ENCODE measurements at regions not wholly inside any gene's neighbourhood (a gene's known extent, or its start where the extent isn't known, plus 50 kb on each side); places are given as distances from the start of the nearest gene placed in this dataset.

GRCh38 chr5:133664422-133664821, 52.1 kb upstream of the FSTL4 start:
- H3K4me2 ChIP-seq (ENCODE audit: low read length): no peak overlapping the region
- no peak for TF ChIP-seq EZH2phosphoT487 (IDR thresholded peaks at IDR 0.05; ENCODE audit: borderline replicate concordance, low read length)
- no peak for TF ChIP-seq CTCF (IDR thresholded peaks at IDR 0.05; ENCODE audit: low read depth, low read length, poor library complexity, severe bottlenecking)
- no peaks in the 10 kb centered on the region for H3K9me3 ChIP-seq (ENCODE audit: control insufficient read depth, insufficient read depth, low read length)
- peaks cover 10% of the 10 kb centered on the region for H3K4me1 ChIP-seq (ENCODE audit: control insufficient read depth, low read length)
- H3K9me2 ChIP-seq (replicated peaks; ENCODE audit: control insufficient read depth, low read length): no peaks in the 10 kb centered on the region
- no peak overlapping the region for H3K27ac ChIP-seq (ENCODE audit: low read depth, low read length)
- H3K79me2 ChIP-seq (ENCODE audit: control insufficient read depth, low read length): no peaks in the 10 kb centered on the region
- H3K4me3 ChIP-seq (ENCODE audit: low read length): no peak overlapping the region
- no peaks in the 10 kb centered on the region for H3K27me3 ChIP-seq (ENCODE audit: control insufficient read depth, low read length)
- no peaks in the 10 kb centered on the region for H3K36me3 ChIP-seq (ENCODE audit: control insufficient read depth, low read length)
- H4K20me1 ChIP-seq (ENCODE audit: control insufficient read depth, insufficient read depth, low read depth, low read length): no peaks in the 10 kb centered on the region
- no peaks in the 10 kb centered on the region for H3F3A ChIP-seq (ENCODE audit: control insufficient read depth, insufficient read depth)

- Histone ChIP-seq H3F3A (ENCODE audit: control insufficient read depth, insufficient read depth) (no peaks in the 10 kb centered on the region), H3K9me2 (replicated peaks; ENCODE audit: control insufficient read depth, low read length) (no peaks in the 10 kb centered on the region), H3K79me2 (ENCODE audit: control insufficient read depth, low read length) (no peaks in the 10 kb centered on the region), H3K27me3 (ENCODE audit: control insufficient read depth, low read length) (no peaks in the 10 kb centered on the region), H4K20me1 (ENCODE audit: control insufficient read depth, insufficient read depth, low read depth, low read length) (no peaks in the 10 kb centered on the region), H3K9me3 (ENCODE audit: control insufficient read depth, insufficient read depth, low read length) (no peaks in the 10 kb centered on the region), H3K27ac (ENCODE audit: low read depth, low read length) (no peak overlapping the region), H3K4me2 (ENCODE audit: low read length) (no peak overlapping the region), H3K36me3 (ENCODE audit: control insufficient read depth, low read length) (no peaks in the 10 kb centered on the region), H3K4me1 (ENCODE audit: control insufficient read depth, low read length) (peaks cover 18% of the 10 kb centered on the region), H3K4me3 (ENCODE audit: low read length) (no peak overlapping the region)
- TF ChIP-seq CTCF (IDR thresholded peaks at IDR 0.05; ENCODE audit: low read depth, low read length, poor library complexity, severe bottlenecking) (no peak), EZH2phosphoT487 (IDR thresholded peaks at IDR 0.05; ENCODE audit: borderline replicate concordance, low read length) (no peak)
Measured at GRCh38 chr5:133663397-133664054, 51.2 kb upstream of the FSTL4 start.

- H3K79me2 ChIP-seq (ENCODE audit: control insufficient read depth, low read length): no peaks in the 10 kb centered on the region
- H3K27me3 ChIP-seq (ENCODE audit: control insufficient read depth, low read length): no peaks in the 10 kb centered on the region
- no peaks in the 10 kb centered on the region for H3K36me3 ChIP-seq (ENCODE audit: control insufficient read depth, low read length)
- H3K4me1 ChIP-seq (ENCODE audit: control insufficient read depth, low read length): peaks cover 28% of the 10 kb centered on the region
- H3F3A ChIP-seq (ENCODE audit: control insufficient read depth, insufficient read depth): peaks cover 4% of the 10 kb centered on the region; the same call in 1 of the 2 replicates
- no peaks in the 10 kb centered on the region for H3K9me2 ChIP-seq (replicated peaks; ENCODE audit: control insufficient read depth, low read length)
- TF ChIP-seq EZH2phosphoT487 (IDR thresholded peaks at IDR 0.05; ENCODE audit: borderline replicate concordance, low read length) (no peak), CTCF (IDR thresholded peaks at IDR 0.05; ENCODE audit: low read depth, low read length, poor library complexity, severe bottlenecking) (no peak)
- H4K20me1 ChIP-seq (ENCODE audit: control insufficient read depth, insufficient read depth, low read depth, low read length): no peaks in the 10 kb centered on the region
- H3K4me3 ChIP-seq (ENCODE audit: low read length): no peak overlapping the region
- no peak overlapping the region for H3K4me2 ChIP-seq (ENCODE audit: low read length)
- no peaks in the 10 kb centered on the region for H3K9me3 ChIP-seq (ENCODE audit: control insufficient read depth, insufficient read depth, low read length)
- no peak overlapping the region for H3K27ac ChIP-seq (ENCODE audit: low read depth, low read length)
Measured at GRCh38 chr5:133662578-133662977, 50.2 kb upstream of the FSTL4 start.
